ENCODE measurements at regions not wholly inside any gene's neighbourhood (a gene's known extent, or its start where the extent isn't known, plus 50 kb on each side); places are given as distances from the start of the nearest gene placed in this dataset.

DNA sequence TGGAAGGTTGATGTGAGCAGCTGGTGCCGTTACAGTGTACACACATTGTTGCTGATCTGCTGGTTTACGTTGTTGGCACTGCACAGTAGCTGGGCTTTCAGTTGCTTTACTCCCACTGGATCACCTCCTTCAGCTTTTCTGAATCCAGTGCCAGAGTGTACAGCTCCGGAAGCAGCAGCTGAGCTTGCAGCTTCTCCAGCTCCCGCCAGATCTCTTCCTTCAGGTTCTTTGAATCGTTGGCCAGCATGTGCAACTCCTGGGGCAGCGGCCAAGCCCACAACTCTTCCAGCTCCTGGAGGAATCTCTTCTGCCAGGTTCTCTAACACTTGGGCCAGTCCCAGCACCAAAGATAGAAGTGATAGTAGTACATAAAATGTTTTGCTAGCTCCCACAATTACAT, 149.7 kb upstream of the RRP15 start:
- ATAC-seq (ENCODE audit: poor library complexity) (no peak), DNase-seq (no peak)
- no peaks in the 10 kb centered on the region for H3K27me3 ChIP-seq (ENCODE audit: control insufficient read depth in 1 of 2, insufficient read depth in 2 of 2, low read length in 2 of 2)
- peaks cover 0 to 9% of the 10 kb centered on the region in 2 experiments for H3K9me3 ChIP-seq (ENCODE audit: control insufficient read depth in 1 of 2, insufficient read depth in 1 of 2, low read length in 2 of 2)
- H3K4me3 ChIP-seq (ENCODE audit: low read length): no peak overlapping the region
- TF ChIP-seq, protein P1, sequence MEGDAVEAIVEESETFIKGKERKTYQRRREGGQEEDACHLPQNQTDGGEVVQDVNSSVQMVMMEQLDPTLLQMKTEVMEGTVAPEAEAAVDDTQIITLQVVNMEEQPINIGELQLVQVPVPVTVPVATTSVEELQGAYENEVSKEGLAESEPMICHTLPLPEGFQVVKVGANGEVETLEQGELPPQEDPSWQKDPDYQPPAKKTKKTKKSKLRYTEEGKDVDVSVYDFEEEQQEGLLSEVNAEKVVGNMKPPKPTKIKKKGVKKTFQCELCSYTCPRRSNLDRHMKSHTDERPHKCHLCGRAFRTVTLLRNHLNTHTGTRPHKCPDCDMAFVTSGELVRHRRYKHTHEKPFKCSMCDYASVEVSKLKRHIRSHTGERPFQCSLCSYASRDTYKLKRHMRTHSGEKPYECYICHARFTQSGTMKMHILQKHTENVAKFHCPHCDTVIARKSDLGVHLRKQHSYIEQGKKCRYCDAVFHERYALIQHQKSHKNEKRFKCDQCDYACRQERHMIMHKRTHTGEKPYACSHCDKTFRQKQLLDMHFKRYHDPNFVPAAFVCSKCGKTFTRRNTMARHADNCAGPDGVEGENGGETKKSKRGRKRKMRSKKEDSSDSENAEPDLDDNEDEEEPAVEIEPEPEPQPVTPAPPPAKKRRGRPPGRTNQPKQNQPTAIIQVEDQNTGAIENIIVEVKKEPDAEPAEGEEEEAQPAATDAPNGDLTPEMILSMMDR (IDR thresholded peaks at IDR 0.05): no peak
- Mint-ChIP-seq H3K4me1 (ENCODE audit: low read depth) (no peaks in the 10 kb centered on the region), H3K9me3 (peaks cover 5% of the 10 kb centered on the region), H3K4me3 (no peak overlapping the region), H3K27ac (no peak overlapping the region), H3K27me3 (no peaks in the 10 kb centered on the region), H3K36me3 (ENCODE audit: low read depth) (no peaks in the 10 kb centered on the region)
- intact Hi-C loops (cut with DNase I, micrococcal nuclease): no loop called here
- no peaks in the 10 kb centered on the region for H3K36me3 ChIP-seq (ENCODE audit: insufficient read depth, low read length)
- CTCF ChIA-PET: no interaction called here
- POLR2A ChIA-PET: no interaction called here
- no peaks in the 10 kb centered on the region for H3K4me1 ChIP-seq (ENCODE audit: insufficient read depth, low read length)
- no peak overlapping the region for H3K27ac ChIP-seq (ENCODE audit: low read depth in 1 of 2, low read length in 2 of 2)

DNA sequence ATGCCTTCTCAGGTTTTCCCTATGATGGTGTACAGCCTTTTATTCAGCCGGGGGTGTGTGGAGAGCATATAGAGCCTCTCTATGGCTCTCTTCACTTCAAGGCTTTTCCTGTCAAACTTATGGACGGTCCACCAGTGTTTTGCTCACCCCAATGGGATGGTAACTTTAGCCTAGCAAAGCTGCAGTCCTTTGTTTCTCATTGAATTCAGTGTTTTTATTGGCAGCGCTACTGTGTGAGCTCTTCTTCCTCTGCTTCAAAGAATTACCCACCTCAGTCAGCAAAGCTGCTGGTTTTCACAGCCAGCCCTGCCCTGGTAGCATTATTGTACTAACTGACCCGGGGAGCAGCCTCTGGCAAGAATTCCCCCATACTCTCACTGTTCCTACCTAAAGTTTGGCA, 145.3 kb upstream of the RRP15 start:
- Mint-ChIP-seq H3K4me1 (ENCODE audit: low read depth) (no peaks in the 10 kb centered on the region), H3K36me3 (ENCODE audit: low read depth) (no peaks in the 10 kb centered on the region), H3K9me3 (peaks cover 10% of the 10 kb centered on the region), H3K4me3 (no peak overlapping the region), H3K27ac (no peak overlapping the region), H3K27me3 (no peaks in the 10 kb centered on the region)
- H3K9me3 ChIP-seq (ENCODE audit: control insufficient read depth in 1 of 2, insufficient read depth in 1 of 2, low read length in 2 of 2): peaks cover 0 to 5% of the 10 kb centered on the region in 2 experiments
- CTCF ChIA-PET: no interaction called here
- H3K36me3 ChIP-seq (ENCODE audit: insufficient read depth, low read length): no peaks in the 10 kb centered on the region
- POLR2A ChIA-PET: no interaction called here
- DNase-seq: no peak
- H3K27me3 ChIP-seq (ENCODE audit: control insufficient read depth in 1 of 2, insufficient read depth in 2 of 2, low read length in 2 of 2): no peaks in the 10 kb centered on the region
- intact Hi-C loops (cut with DNase I, micrococcal nuclease): no loop called here
- no peak overlapping the region for H3K4me3 ChIP-seq (ENCODE audit: low read length)
- TF ChIP-seq, protein P1 (IDR thresholded peaks at IDR 0.05): no peak
- H3K4me1 ChIP-seq (ENCODE audit: insufficient read depth, low read length): no peaks in the 10 kb centered on the region
- H3K27ac ChIP-seq (ENCODE audit: low read depth in 1 of 2, low read length in 2 of 2): no peak overlapping the region
- no peak for ATAC-seq (ENCODE audit: poor library complexity)

DNA sequence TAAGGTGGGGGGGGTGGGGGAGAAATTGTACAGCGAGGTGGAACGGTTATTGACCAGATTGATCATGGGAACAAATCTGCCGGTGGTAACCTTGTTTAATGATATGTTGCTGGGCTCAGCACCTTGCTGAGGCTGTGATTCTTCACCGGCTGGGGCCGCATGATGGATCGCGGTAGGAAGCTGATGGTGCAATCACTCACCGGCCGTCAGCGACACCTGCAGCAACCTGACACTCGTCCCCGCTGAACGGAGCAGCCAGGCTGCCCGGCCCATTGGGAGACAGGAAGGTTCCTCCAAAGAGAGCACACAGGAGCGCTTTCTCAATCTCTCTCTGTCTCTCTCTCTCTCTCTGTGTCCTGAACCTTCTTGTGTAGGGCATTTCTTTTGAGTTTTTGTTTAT, 128.5 kb upstream of the RRP15 start:
- H3K27me3 Mint-ChIP-seq: peaks cover 58% of the 10 kb centered on the region

More for the DNA sequence above, 128.5 kb upstream of the RRP15 start:
- Mint-ChIP-seq H3K9me3 (no peaks in the 10 kb centered on the region), H3K4me1 (ENCODE audit: low read depth) (no peaks in the 10 kb centered on the region), H3K27ac (no peak overlapping the region), H3K4me3 (no peak overlapping the region), H3K36me3 (ENCODE audit: low read depth) (no peaks in the 10 kb centered on the region)
- Histone ChIP-seq H3K36me3 (ENCODE audit: insufficient read depth, low read length) (no peaks in the 10 kb centered on the region), H3K9me3 (ENCODE audit: control insufficient read depth in 1 of 2, insufficient read depth in 1 of 2, low read length in 2 of 2) (no peaks in the 10 kb centered on the region), H3K4me3 (ENCODE audit: low read length) (no peak overlapping the region), H3K27me3 (ENCODE audit: control insufficient read depth in 1 of 2, insufficient read depth in 2 of 2, low read length in 2 of 2) (peaks cover 4 to 7% of the 10 kb centered on the region in 2 experiments), H3K4me1 (ENCODE audit: insufficient read depth, low read length) (no peaks in the 10 kb centered on the region), H3K27ac (ENCODE audit: low read depth in 1 of 2, low read length in 2 of 2) (no peak overlapping the region)
- ATAC-seq (ENCODE audit: poor library complexity): no peak
- ChIA-PET CTCF (no interaction called here), POLR2A (no interaction called here)
- DNase-seq: no peak
- intact Hi-C loops (cut with DNase I, micrococcal nuclease): no loop called here
- TF ChIP-seq, protein P1 (IDR thresholded peaks at IDR 0.05): no peak

All from CD4-positive, alpha-beta T cell (primary cell).